GM12878 (cell line): ENCODE measurements at regions not wholly inside any gene's neighbourhood (a gene's known extent, or its start where the extent isn't known, plus 50 kb on each side); places are given as distances from the start of the nearest gene placed in this dataset.

Experiments
- ATAC-seq: fragments of 200-7000 bp; cut with Tn5 transposase; 3 replicates; pipeline ENCODE4 v1.9.1; 2020; ENCODE audit warnings: mild to moderate bottlenecking, moderate library complexity
- BruUV-seq: library from RNA; stranded (reverse); fragments of 400-500 nt; replicated peaks from 2 replicates; lab custom pipeline; 2021; lab: Mats Ljungman, UMichigan
- CTCF ChIA-PET: fragments of 300-600 bp; sonication (Branson Sonifier 250); formaldehyde crosslinking; extraction: SDS; loops from one replicate; lab custom pipeline; 2021; ENCODE audit warnings: inconsistent platforms; lab: Yijun Ruan, JAX
- POLR2A ChIA-PET: fragments of 350-600 bp; formaldehyde crosslinking; extraction: SDS; loops from one replicate; lab custom pipeline; 2021; ENCODE audit warnings: inconsistent platforms; lab: Charles Lee
- RAD21 ChIA-PET: fragments of 300-600 bp; sonication (Branson Sonifier 250); formaldehyde crosslinking; loops from one replicate; lab custom pipeline; 2023; ENCODE audit warnings: antibody characterized with exemption; ENCODE audit not compliant: unreplicated experiment; lab: Charles Lee
- SMC1A ChIA-PET: fragments of 300-600 bp; sonication (Branson Sonifier 250); formaldehyde crosslinking; loops from one replicate; lab custom pipeline; 2023; ENCODE audit not compliant: unreplicated experiment, uncharacterized antibody; lab: Charles Lee
- DNase-seq: peaks from one replicate; pipeline ENCODE4 v3.0.0-alpha.2; 2011; ENCODE audit warnings: low read depth, low spot score
- FAIRE-seq: peaks from 3 replicates; lab custom pipeline; 2011; peaks lifted over from hg19 to GRCh38; lab: Jason Lieb, UNC
- H2AFZ ChIP-seq: 2 replicates; pipeline ENCODE4 v1.6.0; 2011; ENCODE audit warnings: low read depth, low read length, control low read depth; ENCODE audit not compliant: control insufficient read depth
- H3K27ac ChIP-seq: 2 replicates; pipeline ENCODE4 v1.5.1; 2011; ENCODE audit warnings: control low read depth; ENCODE audit not compliant: control insufficient read depth, insufficient read depth
- H3K27me3 ChIP-seq, 2 experiments: replicated peaks in 1 of 2; 2 replicates each; pipeline versions ENCODE4 v1.6.0 to v1.6.1; 2011; ENCODE audit warnings: low read length in 1 of 2; ENCODE audit not compliant: control insufficient read depth in 2 of 2, insufficient read depth in 2 of 2
- H3K36me3 ChIP-seq, 2 experiments: 2 replicates each; pipeline ENCODE4 v1.5.1; 2011; ENCODE audit warnings: low read length in 1 of 2; ENCODE audit not compliant: control insufficient read depth in 2 of 2, insufficient read depth in 2 of 2
- H3K4me1 ChIP-seq: 2 replicates; pipeline ENCODE4 v1.6.1; 2011; ENCODE audit warnings: mild to moderate bottlenecking, low read length, moderate library complexity, mixed read lengths; ENCODE audit not compliant: control insufficient read depth, insufficient read depth
- H3K4me2 ChIP-seq: 2 replicates; pipeline ENCODE4 v1.6.0; 2011; ENCODE audit warnings: control low read depth; ENCODE audit not compliant: control insufficient read depth, insufficient read depth
- H3K4me3 ChIP-seq: fragments of 200-600 bp; sonication (generic); 2 replicates; pipeline ENCODE4 v1.5.1; 2016
- H3K79me2 ChIP-seq: 2 replicates; pipeline ENCODE4 v1.6.0; 2011; ENCODE audit warnings: low read length; ENCODE audit not compliant: control insufficient read depth, insufficient read depth
- H3K9ac ChIP-seq: 2 replicates; pipeline ENCODE4 v1.8.0; 2011; ENCODE audit warnings: low read length, control low read depth, mixed read lengths; ENCODE audit not compliant: control insufficient read depth, insufficient read depth
- H3K9me3 ChIP-seq: replicated peaks from 3 replicates; pipeline ENCODE4 v1.5.1; 2011; ENCODE audit warnings: mild to moderate bottlenecking, low read length; ENCODE audit not compliant: control insufficient read depth, insufficient read depth
- H4K20me1 ChIP-seq: 2 replicates; pipeline ENCODE4 v1.6.0; 2011; ENCODE audit not compliant: control insufficient read depth, insufficient read depth
- CBFB ChIP-seq: IDR thresholded peaks from 2 replicates; pipeline ENCODE4 v1.6.1; 2016; ENCODE audit warnings: antibody characterized with exemption, low read depth
- CEBPZ ChIP-seq: fragments of 150-350 bp; IDR thresholded peaks from 2 replicates; pipeline ENCODE4 v1.6.1; 2016; ENCODE audit warnings: low read depth, low read length
- CHD4 ChIP-seq: fragments of 200-600 bp; sonication (generic); IDR thresholded peaks from 2 replicates; pipeline ENCODE4 v1.6.1; 2016; ENCODE audit warnings: mild to moderate bottlenecking
- CTCF ChIP-seq, 3 experiments: IDR thresholded peaks in 2 of 3; conservative IDR thresholded peaks in 1 of 3; 2 replicates each; pipeline ENCODE4 v1.5.1; 2011; ENCODE audit warnings: low read depth in 3 of 3, low read length in 3 of 3, mild to moderate bottlenecking in 3 of 3, control low read depth in 2 of 3, moderate library complexity in 2 of 3, inconsistent platforms in 1 of 3, mixed read lengths in 1 of 3; ENCODE audit not compliant: control insufficient read depth in 2 of 3, insufficient read depth in 1 of 3; ENCODE audit errors: extremely low read depth in 1 of 3
- PML ChIP-seq: IDR thresholded peaks from 2 replicates; pipeline ENCODE4 v1.6.1; 2012; ENCODE audit warnings: low read length, inconsistent platforms
- POLR2A ChIP-seq: IDR thresholded peaks from 2 replicates; pipeline ENCODE4 v1.6.1; 2011; ENCODE audit warnings: low read depth, mild to moderate bottlenecking, low read length
- POLR2AphosphoS2 ChIP-seq: IDR thresholded peaks from 2 replicates; pipeline ENCODE4 v1.6.1; 2011; ENCODE audit warnings: low read depth, mild to moderate bottlenecking, low read length, improper control_type of control experiment, moderate library complexity
- RAD21 ChIP-seq: IDR thresholded peaks from 2 replicates; pipeline ENCODE4 v1.6.1; 2011; ENCODE audit warnings: mild to moderate bottlenecking, low read depth, low read length, moderate library complexity; ENCODE audit not compliant: insufficient read depth
- RCOR1 ChIP-seq: conservative IDR thresholded peaks from 2 replicates; pipeline ENCODE4 v1.6.1; 2012; ENCODE audit warnings: low read depth, low read length, improper control_type of control experiment
- SIX5 ChIP-seq: IDR thresholded peaks from 2 replicates; pipeline ENCODE4 v1.6.1; 2011; ENCODE audit warnings: mild to moderate bottlenecking, low read depth, low read length, moderate library complexity; ENCODE audit not compliant: severe bottlenecking
- USF2 ChIP-seq: IDR thresholded peaks from 2 replicates; pipeline ENCODE4 v1.6.1; 2011; ENCODE audit warnings: low read depth, low read length, improper control_type of control experiment, borderline replicate concordance
- ZNF274 ChIP-seq: IDR thresholded peaks from one replicate; pipeline ENCODE4 v1.8.0; 2011; ENCODE audit not compliant: insufficient read length, insufficient read depth
- ZNF384 ChIP-seq: IDR thresholded peaks from 2 replicates; pipeline ENCODE4 v1.6.1; 2012; ENCODE audit warnings: low read depth, mild to moderate bottlenecking, low read length, improper control_type of control experiment, borderline replicate concordance
- ZZZ3 ChIP-seq: IDR thresholded peaks from 2 replicates; pipeline ENCODE4 v1.6.1; 2011; ENCODE audit warnings: low read depth; ENCODE audit not compliant: control insufficient read depth, insufficient read length
- WGBS: methylation state at CpG from one replicate; pipeline ENCODE4 v1.1.6; 2016; ENCODE audit warnings: low lambda C conversion rate; ENCODE audit not compliant: insufficient replicate concordance, insufficient coverage; ENCODE audit errors: missing lambda C conversion rate; 5-methylcytosine and 5-hydroxymethylcytosine counted together
- in situ Hi-C: fragments of 300-500 bp; cut with MboI; formaldehyde crosslinking; loops from 9 replicates; pipeline ENCODE4 v1.14.3; 2018; ENCODE audit warnings: mixed read lengths
- intact Hi-C: fragments of 100-400 bp; cut with micrococcal nuclease; formaldehyde crosslinking; loops from one replicate; pipeline ENCODE4 v1.14.2; 2022; ENCODE audit not compliant: unreplicated experiment

- intact Hi-C loops (no loop called here), in situ Hi-C loops (no loop called here)
- Histone ChIP-seq H3K9ac (no peak overlapping the region), H3K4me3 (no peak overlapping the region), H3K27me3 (no peaks in the 10 kb centered on the region), H3K4me2 (no peak overlapping the region), H3K4me1 (no peaks in the 10 kb centered on the region), H3K9me3 (no peaks in the 10 kb centered on the region; the same call in 2 of the 3 replicates), H2AFZ (no peak overlapping the region), H4K20me1 (no peaks in the 10 kb centered on the region), H3K79me2 (no peaks in the 10 kb centered on the region), H3K27ac (no peak overlapping the region), H3K36me3 (no peaks in the 10 kb centered on the region)
- CTCF ChIA-PET: no interaction called here
- SMC1A ChIA-PET: no interaction called here
- FAIRE-seq (no peak), ATAC-seq (no peak), DNase-seq (no peak)
- no peak for TF ChIP-seq POLR2A
- no peak for TF ChIP-seq ZNF274
- TF ChIP-seq SIX5: no peak
- no peak for TF ChIP-seq ZZZ3
- no peak for TF ChIP-seq RCOR1
- no peak for TF ChIP-seq USF2
- TF ChIP-seq PML: no peak
- no peak for TF ChIP-seq POLR2AphosphoS2
- RAD21 ChIA-PET: no interaction called here
- BruUV-seq: no TSS peak
- POLR2A ChIA-PET: no interaction called here
- 30% methylated on average over 7 of the region's 7 CpGs for WGBS
These were observed 61.2 kb upstream of the ZNF716 start for GRCh38 chr7:57388761-57389160.

GRCh38 chr7:57398548-57398947, 51.4 kb upstream of the ZNF716 start:
- H3K4me1 ChIP-seq: no peaks in the 10 kb centered on the region
- no peaks in the 10 kb centered on the region for H4K20me1 ChIP-seq
- H3K9me3 ChIP-seq: no peaks in the 10 kb centered on the region; the same call in 2 of the 3 replicates
- no peaks in the 10 kb centered on the region for H3K27me3 ChIP-seq
- no peaks in the 10 kb centered on the region for H3K79me2 ChIP-seq
- ATAC-seq: no peak
- no peak for FAIRE-seq
- no peak overlapping the region for H3K9ac ChIP-seq
- POLR2A ChIA-PET: no interaction called here
- H3K4me2 ChIP-seq: no peak overlapping the region
- CTCF ChIA-PET: no interaction called here
- H2AFZ ChIP-seq: no peak overlapping the region
- intact Hi-C loops (no loop called here), in situ Hi-C loops (no loop called here)
- RAD21 ChIA-PET: no interaction called here
- DNase-seq: no peak
- no peaks in the 10 kb centered on the region for H3K36me3 ChIP-seq
- SMC1A ChIA-PET: no interaction called here
- H3K4me3 ChIP-seq: no peak overlapping the region
- 50% methylated on average over 14 of the region's 14 CpGs for WGBS
- BruUV-seq: no TSS peak
- no peak overlapping the region for H3K27ac ChIP-seq
- no peak for TF ChIP-seq ZNF384
- TF ChIP-seq CEBPZ: no peak
- no peak for TF ChIP-seq CBFB
- TF ChIP-seq CTCF (IDR thresholded peaks at IDR 0.05 in 2 of 3, conservative IDR thresholded peaks at IDR 0.05 in 1 of 3; ENCODE audit: control insufficient read depth in 2 of 3, extremely low read depth in 1 of 3, insufficient read depth in 1 of 3, low read depth in 3 of 3, low read length in 3 of 3): no peak
- TF ChIP-seq CHD4: no peak
- TF ChIP-seq RAD21: no peak
